DMS153 (cell line): ENCODE measurements at regions not wholly inside any gene's neighbourhood (a gene's known extent, or its start where the extent isn't known, plus 50 kb on each side); places are given as distances from the start of the nearest gene placed in this dataset.
"Not testable (repeated sequence)": the region's sequence is repeated elsewhere in the genome, so short reads cannot be mapped to it uniquely, and the experiment has no call there.

ENCODE experiments used
- DNase-seq: peaks from one replicate; lab custom pipeline; 2025; lab: John Stamatoyannopoulos, UW

DNA sequence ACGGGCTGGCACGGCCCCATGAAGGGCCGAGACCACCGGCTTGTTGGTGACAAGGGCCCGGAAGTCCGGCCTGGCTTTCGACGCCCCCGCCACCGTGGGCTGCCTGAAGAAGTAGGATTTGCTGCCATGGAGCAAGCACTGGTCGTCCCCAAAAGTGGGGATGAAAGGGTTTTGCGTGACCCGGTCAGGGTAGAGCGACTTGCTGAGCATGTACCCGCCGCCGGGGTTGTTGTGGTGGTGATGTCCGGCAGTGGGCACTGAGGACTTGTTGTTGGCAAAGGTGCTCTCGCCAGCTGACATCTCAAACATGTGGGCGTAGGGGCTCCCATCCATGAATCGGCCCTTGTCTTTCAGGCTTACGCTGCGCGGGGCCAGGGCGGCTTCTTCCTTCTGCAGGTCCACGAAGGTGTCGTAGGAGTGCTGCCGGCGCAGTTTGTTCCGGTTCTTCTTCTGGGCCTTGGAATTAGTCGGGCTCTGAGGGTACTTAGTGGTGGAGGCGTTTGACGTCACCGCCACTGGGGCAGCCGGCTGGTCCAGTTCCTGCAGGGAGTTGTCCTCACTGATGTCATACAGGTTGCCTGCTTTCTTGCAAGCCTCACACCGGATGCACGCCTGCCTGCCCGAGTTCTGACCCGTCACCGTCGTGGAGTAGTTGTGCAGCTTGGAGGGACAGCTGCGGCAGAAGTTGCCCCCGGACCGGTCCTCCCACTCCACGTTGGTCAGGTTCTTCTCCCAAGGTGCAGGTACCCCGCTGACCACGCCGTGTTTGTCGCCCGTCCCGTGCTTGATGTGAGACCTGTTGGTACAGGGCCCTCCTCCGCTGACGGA lies 366.6 kb downstream of the EMP1 start:
- DNase-seq = no peak

DNA sequence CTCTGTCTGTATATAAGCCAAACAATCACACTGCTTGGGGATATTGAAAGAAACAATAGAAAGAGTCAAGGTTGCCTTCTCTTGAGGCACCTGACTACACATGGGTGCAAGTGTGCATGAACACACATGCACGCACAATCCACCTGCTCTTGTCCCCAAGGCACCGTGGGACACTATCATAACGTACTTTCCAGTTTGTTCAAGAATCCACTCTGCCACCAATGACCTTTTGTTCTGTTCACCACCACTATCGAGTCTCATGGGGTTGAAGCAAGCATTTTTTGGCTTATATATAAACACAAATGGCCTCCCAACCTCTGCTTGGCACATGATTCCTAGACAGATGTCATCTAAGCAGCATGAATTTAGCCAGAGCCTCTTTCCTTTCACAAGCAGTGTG lies 365.4 kb downstream of the EMP1 start:
- no peak for DNase-seq

DNA sequence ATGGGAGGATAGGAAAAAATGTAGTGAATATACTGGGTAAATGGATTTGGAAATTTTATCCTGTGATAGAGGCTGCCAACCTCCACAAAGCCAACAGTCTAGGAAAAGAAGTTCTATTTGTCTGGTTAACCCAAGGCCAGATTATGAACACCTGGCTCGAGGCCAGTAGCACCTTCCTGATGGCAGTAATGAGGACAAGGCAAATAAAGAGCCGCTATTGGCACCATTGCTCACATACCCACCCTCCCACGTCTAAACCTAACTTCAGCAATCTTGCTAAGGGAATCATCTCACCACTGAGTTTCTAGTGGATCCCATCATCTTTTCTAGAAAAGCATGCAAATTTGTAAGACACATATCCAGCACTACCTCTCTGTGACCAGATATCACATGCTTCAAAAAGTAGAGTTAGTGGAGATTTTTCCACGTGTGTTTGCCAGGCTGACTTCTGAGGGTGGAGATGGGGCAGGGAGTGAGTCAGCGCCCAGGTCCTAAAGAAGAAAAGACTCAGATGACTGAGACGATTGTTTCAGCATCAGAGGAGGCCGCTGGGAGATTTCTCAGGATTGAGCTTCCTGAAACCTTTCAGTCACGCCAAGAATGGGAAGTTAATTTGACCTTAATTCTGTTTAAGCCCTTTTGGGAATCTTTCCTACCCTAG lies 362.9 kb downstream of the EMP1 start:
- peak; percentile 57 for DNase-seq

DNA sequence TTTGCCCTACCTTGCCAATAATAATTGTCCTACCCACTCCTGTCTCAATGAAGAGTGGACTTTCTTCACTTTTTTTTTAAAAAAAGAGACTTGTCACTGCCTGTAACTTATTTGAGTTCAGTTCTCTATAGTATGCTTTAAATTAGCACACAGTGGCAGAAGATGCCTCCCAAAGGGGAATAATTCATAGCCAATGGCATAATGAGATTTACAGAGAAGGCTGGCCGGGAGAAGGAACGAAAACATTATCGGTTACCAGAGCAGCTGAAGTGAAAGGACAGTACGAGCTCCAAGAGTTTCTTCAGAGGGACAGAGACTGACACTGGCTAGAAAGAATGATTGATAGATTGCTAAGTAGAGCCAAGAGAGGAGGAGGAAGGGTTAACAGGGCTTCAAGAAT lies 356.3 kb downstream of the EMP1 start:
- DNase-seq = no peak

DNA sequence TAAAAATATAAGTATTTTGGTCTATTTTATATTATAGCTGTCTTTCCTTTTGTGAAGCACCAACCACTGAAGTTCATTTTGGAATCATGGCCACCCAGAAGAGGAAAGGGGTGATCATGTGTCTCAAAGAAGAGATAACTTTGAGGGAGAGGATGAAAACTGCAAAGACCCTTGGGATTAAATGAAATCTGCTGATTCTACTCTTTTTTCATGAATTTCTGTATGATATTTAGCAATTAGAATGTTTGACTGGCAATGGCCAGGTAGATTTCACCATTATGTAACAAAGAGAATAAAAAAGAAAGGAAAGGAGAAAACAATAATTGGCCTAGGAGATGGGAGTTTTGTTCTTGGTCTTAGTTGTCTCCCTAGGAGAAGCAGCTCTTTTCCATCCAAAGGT lies 350.8 kb downstream of the EMP1 start:
- DNase-seq = no peak

DNA sequence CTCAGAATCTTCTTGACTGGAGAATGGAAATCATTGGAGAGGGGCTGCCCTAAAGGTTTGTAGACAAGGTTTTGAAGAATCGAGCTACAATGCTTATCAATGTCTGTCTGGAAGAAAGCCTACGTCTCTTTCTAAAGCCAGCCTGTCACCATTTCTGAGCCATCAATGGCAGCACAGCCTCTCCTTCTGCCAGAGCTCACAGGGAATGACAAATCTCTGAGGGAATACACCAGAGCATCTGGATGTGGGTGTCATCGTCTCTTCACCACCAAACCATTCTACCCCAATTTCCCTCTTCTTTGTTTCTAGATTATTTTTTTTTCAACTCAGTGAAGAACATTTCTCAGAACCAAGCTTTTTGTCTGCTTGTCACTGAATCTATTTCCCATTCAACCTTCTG lies 349.7 kb downstream of the EMP1 start:
- no peak for DNase-seq

DNA sequence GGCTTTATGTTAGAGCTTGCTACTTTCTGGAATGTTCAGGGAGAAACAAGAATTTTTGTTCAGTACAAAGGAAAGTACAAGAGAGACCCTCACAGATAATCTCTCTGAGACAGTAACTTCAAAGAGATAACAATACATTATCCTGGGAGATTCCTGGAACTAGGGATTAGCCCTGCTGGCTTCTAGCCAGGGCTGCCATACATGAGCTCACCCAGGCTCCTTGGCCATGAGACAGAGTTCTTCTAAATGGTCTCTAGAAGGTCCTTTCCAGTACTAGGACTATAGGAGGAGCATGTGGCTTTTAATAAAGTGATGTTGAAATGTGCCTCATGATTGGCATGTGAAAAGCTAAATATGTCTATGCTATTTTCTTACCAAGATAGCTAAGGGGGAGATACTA lies 342.5 kb downstream of the EMP1 start:
- no peak for DNase-seq

DNA sequence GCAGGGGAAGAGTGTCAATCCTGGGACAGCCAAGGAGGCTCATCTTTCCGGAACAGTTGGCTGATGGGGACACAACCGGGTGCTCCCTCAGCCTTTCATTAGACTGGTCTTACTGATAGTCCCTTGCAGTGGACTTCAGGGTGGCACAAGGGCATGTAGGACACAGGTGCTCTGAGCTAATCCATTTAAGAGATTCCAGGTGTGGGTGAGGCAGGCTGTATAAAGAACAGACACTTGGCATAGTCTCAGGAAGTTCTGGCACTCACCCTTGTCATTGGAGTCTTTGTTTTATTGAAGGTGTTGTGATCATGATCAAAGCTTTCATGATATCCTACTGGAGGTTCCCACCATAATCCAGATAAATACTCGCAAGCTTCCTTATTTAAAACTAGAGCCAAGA lies 341.6 kb downstream of the EMP1 start:
- no peak for DNase-seq

DNA sequence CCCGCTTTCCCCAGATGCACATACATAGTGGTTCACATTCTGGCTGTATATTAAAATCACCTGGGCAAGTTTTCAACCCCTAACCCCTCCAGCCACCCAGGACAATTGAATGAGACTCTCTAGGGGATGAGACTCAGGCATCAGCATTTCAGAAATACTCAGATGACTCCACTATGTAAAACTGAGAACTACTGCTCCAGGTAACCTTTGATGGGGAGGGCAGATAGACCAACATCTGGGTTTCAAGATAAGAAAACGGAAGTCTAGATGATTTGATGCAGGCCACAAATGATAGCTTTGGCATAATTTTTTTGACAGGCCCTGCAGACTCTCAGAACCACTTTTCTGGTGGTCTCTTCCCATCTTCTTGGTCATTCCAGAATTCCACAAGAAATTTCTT lies 341.1 kb downstream of the EMP1 start:
- no peak for DNase-seq

DNA sequence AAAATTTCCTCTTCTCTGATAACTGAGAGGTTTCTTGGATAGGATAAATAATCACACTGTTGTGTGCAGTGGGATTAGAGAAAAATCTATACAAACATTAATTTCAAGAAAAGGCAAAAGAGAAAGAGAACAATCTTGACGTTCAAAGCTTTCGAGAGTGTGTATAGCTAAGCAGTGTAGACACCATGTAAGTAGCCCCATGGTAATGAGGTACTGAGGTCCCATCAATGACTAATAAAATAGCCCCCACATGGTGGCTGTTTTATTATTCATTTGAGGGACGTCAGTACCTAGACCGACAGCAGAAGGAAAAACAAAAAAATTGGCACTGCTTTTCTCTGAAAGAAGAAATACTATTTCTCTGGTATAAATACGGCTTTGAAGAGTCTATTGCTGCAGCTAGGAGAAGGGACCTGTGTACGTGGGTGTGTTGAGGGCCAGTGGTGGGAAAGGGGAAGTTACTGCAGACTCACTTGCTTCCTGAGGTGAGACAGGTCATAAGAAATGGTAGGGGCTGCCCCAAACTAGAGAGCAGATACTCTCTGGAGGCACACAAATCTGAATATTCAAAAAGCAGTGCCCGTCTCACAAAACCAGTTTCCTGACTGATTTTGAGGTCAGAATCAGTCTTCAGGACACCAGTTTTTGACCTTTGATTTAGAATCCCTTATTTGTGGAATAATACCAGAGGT lies 339.8 kb downstream of the EMP1 start:
- no peak for DNase-seq

DNA sequence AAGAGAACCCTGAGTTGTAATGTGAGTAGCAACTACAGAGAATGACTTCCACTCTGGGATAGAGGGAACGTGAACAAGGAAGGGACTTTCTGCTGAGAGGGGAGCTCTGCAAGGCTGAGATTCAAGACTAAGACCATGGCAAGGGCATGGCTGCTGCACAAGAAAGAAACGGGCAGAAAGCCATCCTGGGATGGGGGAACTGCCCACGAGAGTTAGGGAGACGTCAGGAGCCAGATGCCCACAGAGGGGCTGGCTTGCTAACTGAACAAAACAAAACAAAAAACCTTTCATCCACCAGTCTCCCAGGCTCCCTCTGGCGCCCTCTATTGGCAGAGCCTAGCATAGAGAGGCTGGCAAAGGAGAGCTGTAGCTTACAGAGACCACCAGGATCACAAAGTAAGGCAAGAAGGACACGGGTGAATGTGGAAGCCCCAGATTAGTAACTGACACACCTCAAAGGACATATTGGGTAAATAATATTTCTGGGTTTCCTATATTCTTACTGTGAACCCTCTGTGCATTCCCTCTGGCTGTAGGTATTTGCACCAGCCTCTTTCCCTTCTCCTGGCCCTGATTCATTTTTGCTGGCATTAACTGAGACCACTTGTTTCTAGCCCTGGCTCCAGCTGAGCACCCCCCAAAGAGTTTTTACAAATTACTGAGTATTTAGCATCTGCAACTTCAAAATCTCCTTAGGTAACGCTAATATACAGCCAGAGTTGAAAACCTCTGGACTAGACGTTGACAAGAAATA lies 338.3 kb downstream of the EMP1 start:
- DNase-seq = peak; percentile 30

DNA sequence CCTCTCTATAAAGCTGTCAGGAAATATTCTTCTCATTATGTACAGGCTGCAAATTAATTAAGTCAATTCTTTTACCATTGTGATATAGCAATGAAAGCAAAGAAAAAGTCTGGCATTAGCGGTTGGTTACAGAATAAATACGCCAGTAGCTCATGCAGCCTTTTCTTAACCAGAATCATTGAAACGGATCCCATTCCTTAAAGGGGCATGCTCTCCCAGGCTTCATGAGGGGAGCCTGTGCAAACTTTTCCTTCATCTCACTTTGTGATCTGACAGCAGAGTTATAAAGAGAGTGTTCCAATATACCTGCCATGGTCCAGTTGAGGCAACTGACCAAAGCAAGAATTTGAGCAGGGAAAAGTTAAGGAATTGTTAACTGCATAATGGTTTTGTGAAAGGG lies 337.7 kb downstream of the EMP1 start:
- no peak for DNase-seq

DNA sequence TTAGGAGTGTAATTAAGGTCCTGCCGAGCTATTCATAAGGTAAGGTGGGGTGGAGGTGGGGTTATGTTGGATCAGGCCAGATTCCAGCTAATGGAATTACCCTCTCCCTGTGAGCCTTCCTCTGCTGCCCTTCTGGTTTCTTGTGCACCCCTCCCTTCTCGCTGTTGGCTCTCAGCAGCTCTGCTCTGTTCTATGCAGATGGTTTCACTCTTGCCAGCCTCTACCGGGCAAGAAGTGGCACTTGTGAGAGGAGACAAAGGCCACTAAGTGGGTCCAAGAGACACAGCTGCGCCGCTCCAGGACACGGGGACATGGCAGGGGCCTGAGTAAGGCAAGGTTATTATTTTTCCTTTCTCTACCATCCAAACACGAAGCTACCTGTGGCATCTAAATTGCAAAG lies 334.4 kb downstream of the EMP1 start:
- DNase-seq = peak; percentile 27

DNA sequence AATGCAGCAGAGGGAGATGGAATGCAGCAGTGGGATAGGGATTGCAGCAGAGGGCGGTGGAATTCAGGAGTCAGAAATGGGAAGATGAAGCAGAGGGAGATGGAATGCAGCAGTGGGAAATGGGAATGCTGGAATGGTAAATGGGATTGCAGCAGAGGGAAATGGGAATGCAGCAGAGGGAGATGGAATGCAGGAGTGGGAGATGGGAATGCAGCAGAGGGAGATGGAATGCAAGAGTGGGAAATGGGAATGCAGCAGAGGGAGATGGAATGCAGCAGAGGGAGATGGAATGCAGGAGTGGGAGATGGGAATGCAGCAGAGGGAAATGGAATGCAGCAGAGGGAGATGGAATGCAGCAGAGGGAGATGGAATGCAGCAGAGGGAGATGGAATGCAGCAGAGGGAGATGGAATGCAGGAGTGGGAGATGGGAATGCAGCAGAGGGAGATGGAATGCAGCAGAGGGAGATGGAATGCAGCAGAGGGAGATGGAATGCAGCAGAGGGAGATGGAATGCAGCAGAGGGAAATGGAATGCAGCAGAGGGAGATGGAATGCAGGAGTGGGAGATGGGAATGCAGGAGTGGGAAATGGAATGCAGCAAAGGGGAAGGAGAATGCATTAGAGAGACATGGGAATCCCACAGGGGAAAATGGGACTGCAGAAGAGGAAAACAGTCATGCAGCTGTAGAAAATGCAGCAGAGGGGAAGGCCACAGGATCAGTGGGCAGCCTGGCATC lies 329.8 kb downstream of the EMP1 start:
- DNase-seq = not testable (repeated sequence)

DNA sequence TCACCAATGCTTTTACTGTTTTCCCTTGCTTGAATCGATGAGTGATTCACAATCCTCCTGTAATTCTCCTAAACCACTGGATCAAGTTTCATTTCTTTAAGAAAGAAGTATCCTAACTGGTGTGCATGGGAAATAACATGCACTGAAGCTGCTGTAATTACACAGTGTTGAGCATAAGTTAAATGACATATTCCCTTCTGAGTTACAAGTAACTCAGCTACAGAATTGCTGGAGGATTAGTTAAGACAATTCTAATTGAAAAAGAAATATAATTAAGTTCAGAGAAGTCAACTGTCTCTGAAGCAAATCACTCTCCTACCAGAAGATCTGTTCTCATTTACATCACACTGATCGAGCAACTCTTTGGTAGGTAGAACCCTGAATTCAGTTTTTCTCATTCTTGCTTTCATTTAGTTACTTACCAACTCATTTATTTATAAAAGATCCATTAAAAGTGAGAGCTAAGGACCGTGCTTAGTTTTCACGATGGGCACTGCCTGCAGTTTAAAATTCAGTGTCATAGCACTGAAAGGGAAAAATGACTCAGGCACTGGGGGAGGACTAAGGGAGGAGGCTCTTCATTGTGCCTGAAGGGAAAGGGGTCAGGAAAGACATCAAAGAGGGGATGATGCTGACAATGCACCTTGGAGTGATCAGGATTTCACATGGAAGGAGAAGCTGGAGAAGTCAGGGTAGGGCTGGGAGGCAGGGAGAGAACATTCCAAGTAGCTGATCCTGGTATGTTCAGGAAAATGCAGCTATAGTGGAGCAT lies 327.2 kb downstream of the EMP1 start:
- no peak for DNase-seq

DNA sequence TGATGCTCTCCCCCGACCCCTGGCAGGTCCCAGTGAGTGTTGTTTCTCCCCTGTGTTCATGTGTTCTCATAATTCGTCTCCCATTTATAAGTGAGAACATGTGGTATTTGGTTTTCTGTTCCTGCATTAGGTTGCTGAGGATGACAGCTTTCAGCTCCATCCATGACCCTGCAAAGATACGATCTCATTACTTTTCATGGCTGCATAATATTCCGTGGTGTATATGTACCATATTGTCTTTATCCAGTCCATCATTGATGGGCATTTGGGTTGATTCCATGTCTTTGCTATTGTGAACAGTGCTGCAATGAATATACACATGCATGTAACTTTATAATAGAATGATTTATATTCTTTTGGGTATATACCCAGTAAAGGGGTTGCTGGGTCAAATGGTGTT lies 321.5 kb downstream of the EMP1 start:
- not testable (repeated sequence) for DNase-seq

DNA sequence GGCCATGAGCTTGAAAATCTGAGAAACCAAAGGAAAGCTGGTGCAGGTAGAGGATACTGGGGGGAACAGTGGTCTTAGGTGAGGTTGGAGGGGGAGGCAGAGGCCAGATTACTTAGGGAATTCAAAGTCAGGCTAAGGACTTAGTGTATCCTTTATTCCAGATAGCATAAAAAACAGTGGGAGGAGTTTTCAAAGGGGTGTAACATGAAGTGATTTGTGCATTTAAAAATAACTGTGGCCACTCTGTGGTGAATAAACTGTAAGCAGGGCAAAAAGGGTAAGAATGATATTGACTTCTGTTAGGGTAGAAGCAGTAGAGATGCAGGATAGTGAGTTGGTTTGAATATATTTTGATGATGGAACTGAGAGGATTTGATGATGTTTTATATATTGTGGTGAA lies 313.2 kb downstream of the EMP1 start:
- DNase-seq = no peak

DNA sequence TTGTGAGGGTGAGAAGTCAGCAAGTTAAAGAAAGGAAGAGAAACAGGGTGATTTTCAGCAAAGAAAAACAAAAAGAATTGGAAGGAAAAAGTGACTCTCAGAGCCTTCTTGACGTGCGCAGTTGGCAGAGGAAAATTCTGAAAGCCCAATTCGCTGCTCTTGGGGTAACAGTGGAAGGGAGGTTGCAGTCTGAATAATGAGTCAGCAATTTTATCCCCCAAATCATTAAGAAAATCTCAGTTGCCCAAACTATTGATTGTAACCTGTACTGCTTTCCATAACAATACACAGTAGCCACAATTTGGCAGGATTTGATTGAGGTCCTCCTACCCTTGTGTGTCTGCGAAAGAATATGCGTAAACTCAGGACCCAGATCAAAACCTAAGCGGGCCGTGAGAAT lies 309.1 kb downstream of the EMP1 start:
- no peak for DNase-seq

DNA sequence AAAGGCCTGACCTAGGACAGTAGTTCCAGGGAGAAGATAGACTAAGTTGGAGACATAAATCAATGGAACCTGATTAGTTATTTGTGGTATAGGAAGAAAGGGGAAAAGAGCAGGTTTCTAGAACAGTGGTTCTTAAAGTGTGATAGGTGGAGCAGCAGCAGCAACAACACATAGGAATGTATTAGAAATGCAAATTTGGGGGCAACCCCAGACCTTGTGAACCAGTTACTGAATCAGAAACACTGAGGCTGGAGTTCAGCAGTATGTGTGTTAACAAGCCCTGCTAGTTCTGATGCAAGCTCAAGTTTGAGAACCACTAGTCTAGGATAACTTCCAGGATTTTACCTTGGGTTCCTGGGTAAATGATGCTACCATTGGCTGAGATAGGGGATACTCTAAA lies 308.7 kb downstream of the EMP1 start:
- DNase-seq = no peak

DNA sequence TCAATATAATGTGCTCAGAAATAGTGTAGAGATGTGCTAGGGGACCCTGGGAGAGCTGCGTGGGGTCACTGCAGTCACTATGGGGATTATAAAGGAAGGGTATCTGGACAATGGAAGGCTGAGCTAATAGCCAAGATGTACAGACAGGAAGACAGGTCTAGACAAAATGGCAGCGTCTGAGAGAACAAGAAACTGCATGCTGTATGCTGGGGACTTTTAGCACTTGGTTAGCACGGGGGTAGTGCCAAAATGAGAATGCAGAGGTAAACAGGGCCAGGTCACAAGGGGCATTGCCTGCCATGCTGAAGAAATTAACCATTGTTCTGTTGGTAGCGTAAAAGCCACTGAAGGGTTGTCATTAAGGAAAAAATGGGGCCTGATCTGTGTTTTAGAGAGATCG lies 308.2 kb downstream of the EMP1 start:
- DNase-seq = no peak

DNA sequence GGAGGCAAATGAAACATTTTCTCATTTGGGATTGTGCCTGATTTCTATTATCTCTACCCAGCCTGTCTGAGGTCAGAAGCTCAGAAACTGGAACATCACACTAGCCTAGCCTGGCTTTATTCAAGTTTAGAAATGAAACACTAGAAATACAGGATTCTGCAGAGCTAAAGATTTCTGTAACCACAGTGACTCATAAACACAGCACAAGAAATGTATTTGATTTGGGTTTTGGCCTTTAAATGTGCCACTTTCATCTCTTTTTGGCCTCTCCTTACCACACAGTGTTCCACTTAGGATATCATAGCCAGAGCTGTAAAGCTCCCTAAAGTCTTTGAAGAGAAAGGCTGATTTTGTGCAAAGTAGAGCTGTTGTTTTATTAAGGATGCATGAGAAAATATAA lies 307.5 kb downstream of the EMP1 start:
- DNase-seq = no peak
